ENCODE measurements at regions not wholly inside any gene's neighbourhood (a gene's known extent, or its start where the extent isn't known, plus 50 kb on each side); places are given as distances from the start of the nearest gene placed in this dataset.

DNA sequence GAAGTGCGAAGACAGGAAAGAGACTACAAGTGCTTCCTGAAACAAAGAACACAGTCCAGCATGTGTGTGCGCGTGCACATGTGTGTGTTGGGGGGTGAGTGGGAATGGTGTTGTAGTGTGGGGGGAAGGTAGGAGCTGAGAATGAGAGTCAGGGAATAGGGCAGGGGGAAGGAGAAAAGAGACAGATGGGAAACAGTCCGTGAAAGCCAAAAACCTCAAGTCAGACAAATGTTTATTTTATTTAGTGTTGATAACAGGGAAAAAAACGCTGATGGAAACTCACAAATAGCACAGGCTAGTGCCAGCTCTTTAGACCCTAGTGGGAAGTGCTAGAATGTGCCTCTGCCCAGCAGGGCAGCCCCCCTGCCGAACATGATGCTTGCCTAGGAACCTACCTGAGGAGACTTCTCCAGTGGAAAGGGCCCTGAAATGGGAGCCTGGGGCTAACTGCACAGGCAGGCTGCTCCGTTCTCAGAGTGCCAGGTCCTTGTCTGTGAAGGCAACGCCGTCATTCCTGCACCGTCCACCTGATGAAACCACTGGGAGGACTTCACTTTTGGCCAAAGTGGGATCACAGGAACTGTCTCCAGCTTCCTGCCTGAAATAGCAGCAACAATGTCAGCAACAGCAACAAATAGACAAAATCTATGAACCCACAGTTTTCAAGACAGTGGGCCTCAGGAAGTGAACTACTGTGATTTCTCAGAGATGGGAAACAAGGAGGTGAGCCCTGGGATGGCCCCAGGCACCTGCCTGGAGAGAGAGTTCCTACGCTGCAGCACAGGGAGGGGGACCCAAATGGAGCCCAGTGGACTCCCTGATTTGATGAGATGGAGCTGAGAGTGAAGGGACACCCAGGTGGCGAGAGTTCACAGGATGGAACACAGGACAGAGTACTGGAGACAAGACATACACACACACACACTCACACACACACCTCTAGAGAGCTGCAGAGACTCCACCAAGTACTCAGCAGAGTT lies 379.7 kb downstream of the RPS24 start:
- Histone ChIP-seq H3K4me1 (ENCODE audit: insufficient read depth, low read length) (peaks cover 22% of the 10 kb centered on the region), H3K27ac (ENCODE audit: low read length) (no peak overlapping the region), H3K4me3 (ENCODE audit: low read length) (no peak overlapping the region), H3K36me3 (ENCODE audit: low read depth, low read length) (no peaks in the 10 kb centered on the region), H3K9me3 (ENCODE audit: low read length) (no peaks in the 10 kb centered on the region), H2AFZ (ENCODE audit: low read length) (no peak overlapping the region), H3K9ac (ENCODE audit: low read length) (no peak overlapping the region), H3K79me2 (ENCODE audit: low read length) (no peaks in the 10 kb centered on the region), H3K4me2 (ENCODE audit: low read length) (no peak overlapping the region), H4K20me1 (ENCODE audit: low read length) (no peaks in the 10 kb centered on the region), H3F3A (ENCODE audit: low read length, unreplicated experiment) (no peaks in the 10 kb centered on the region), H3K27me3 (ENCODE audit: low read length) (no peaks in the 10 kb centered on the region), H3K9me2 (replicated peaks; ENCODE audit: low read length) (peaks cover 13% of the 10 kb centered on the region)
- no peak for DNase-seq
- POLR2A ChIA-PET (ENCODE audit: unreplicated experiment), result interaction anchor here (0.7 kb wide), 1 partner anchor 103 kb away, joined by 5 read pairs; no protein-coding TSS in a partner anchor
- TF ChIP-seq, protein P1, sequence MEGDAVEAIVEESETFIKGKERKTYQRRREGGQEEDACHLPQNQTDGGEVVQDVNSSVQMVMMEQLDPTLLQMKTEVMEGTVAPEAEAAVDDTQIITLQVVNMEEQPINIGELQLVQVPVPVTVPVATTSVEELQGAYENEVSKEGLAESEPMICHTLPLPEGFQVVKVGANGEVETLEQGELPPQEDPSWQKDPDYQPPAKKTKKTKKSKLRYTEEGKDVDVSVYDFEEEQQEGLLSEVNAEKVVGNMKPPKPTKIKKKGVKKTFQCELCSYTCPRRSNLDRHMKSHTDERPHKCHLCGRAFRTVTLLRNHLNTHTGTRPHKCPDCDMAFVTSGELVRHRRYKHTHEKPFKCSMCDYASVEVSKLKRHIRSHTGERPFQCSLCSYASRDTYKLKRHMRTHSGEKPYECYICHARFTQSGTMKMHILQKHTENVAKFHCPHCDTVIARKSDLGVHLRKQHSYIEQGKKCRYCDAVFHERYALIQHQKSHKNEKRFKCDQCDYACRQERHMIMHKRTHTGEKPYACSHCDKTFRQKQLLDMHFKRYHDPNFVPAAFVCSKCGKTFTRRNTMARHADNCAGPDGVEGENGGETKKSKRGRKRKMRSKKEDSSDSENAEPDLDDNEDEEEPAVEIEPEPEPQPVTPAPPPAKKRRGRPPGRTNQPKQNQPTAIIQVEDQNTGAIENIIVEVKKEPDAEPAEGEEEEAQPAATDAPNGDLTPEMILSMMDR (conservative IDR thresholded peaks at IDR 0.05; ENCODE audit: low read depth, low read length), result no peak
- TF ChIP-seq EZH2phosphoT487 (IDR thresholded peaks at IDR 0.05; ENCODE audit: borderline replicate concordance, low read length), result no peak
- no peak for TF ChIP-seq EZH2 (IDR thresholded peaks at IDR 0.05; ENCODE audit: low read length, unreplicated experiment)
- no TSS peak for BruUV-seq (replicated peaks)
- intact Hi-C loops (cut with micrococcal nuclease), result no loop called here
- CTCF ChIA-PET, result no interaction called here
- no peak for ATAC-seq

DNA sequence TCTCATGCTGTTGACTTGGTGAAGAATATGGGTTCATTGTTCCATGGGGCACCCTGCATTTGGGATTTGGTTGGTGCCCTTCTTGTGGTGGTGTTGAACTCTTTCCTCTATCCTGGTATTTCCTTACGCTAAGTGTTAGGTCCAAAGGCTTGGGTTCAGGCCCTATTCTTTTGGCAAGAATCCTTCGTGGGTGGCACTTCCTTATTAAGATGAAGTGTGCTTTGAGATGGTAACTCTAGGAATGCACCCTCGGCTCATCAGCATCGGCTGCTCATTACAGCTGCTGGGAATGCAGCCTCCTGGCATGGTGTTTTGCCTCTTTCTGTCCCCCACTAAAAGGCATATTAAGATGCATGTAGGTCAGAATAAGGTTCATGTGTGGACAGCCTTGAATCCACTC lies 380.7 kb downstream of the RPS24 start:
- intact Hi-C loops (cut with micrococcal nuclease), result no loop called here
- Histone ChIP-seq H3K4me3 (ENCODE audit: low read length) (no peak overlapping the region), H3K79me2 (ENCODE audit: low read length) (no peaks in the 10 kb centered on the region), H3K9ac (ENCODE audit: low read length) (no peak overlapping the region), H3K9me3 (ENCODE audit: low read length) (no peaks in the 10 kb centered on the region), H3F3A (ENCODE audit: low read length, unreplicated experiment) (no peaks in the 10 kb centered on the region), H2AFZ (ENCODE audit: low read length) (no peak overlapping the region), H3K27ac (ENCODE audit: low read length) (no peak overlapping the region), H4K20me1 (ENCODE audit: low read length) (no peaks in the 10 kb centered on the region), H3K27me3 (ENCODE audit: low read length) (no peaks in the 10 kb centered on the region), H3K9me2 (replicated peaks; ENCODE audit: low read length) (peaks cover 13% of the 10 kb centered on the region), H3K4me1 (ENCODE audit: insufficient read depth, low read length) (peaks cover 22% of the 10 kb centered on the region), H3K4me2 (ENCODE audit: low read length) (no peak overlapping the region), H3K36me3 (ENCODE audit: low read depth, low read length) (no peaks in the 10 kb centered on the region)
- POLR2A ChIA-PET (ENCODE audit: unreplicated experiment), result no interaction called here
- TF ChIP-seq EZH2 (IDR thresholded peaks at IDR 0.05; ENCODE audit: low read length, unreplicated experiment) (no peak), EZH2phosphoT487 (IDR thresholded peaks at IDR 0.05; ENCODE audit: borderline replicate concordance, low read length) (no peak)
- TF ChIP-seq, protein P1 (conservative IDR thresholded peaks at IDR 0.05; ENCODE audit: low read depth, low read length), result no peak
- ATAC-seq (no peak), DNase-seq (no peak)
- CTCF ChIA-PET, result no interaction called here
- no TSS peak for BruUV-seq (replicated peaks)

DNA sequence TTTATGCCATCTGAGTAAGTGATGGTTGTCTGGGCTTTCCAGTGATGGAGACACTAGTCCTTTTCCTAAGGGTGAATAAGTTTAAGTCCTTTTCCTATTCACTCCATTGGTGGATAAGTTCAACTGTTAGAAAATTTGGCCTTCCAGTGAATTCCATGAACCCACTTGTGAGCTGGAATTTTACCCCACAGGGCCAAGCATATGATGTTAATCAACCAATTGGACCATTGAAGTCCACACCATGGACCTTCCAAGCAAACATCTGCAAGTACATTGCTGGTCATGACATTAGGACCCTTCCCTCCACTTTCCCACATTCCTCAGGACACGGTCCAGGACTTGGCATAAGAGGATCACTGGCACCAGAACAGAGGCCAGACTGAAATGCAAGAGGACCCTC lies 381.4 kb downstream of the RPS24 start:
- ATAC-seq, result no peak
- Histone ChIP-seq H3K9me2 (replicated peaks; ENCODE audit: low read length) (peaks cover 13% of the 10 kb centered on the region), H3K9ac (ENCODE audit: low read length) (no peak overlapping the region), H3K36me3 (ENCODE audit: low read depth, low read length) (no peaks in the 10 kb centered on the region), H3K79me2 (ENCODE audit: low read length) (no peaks in the 10 kb centered on the region), H3K4me2 (ENCODE audit: low read length) (no peak overlapping the region), H2AFZ (ENCODE audit: low read length) (no peak overlapping the region), H3K4me3 (ENCODE audit: low read length) (no peak overlapping the region), H3K9me3 (ENCODE audit: low read length) (no peaks in the 10 kb centered on the region), H3K27me3 (ENCODE audit: low read length) (no peaks in the 10 kb centered on the region), H3K27ac (ENCODE audit: low read length) (no peak overlapping the region), H3F3A (ENCODE audit: low read length, unreplicated experiment) (no peaks in the 10 kb centered on the region), H3K4me1 (ENCODE audit: insufficient read depth, low read length) (peaks cover 22% of the 10 kb centered on the region), H4K20me1 (ENCODE audit: low read length) (no peaks in the 10 kb centered on the region)
- TF ChIP-seq EZH2 (IDR thresholded peaks at IDR 0.05; ENCODE audit: low read length, unreplicated experiment), result no peak
- TF ChIP-seq EZH2phosphoT487 (IDR thresholded peaks at IDR 0.05; ENCODE audit: borderline replicate concordance, low read length), result no peak
- TF ChIP-seq, protein P1 (conservative IDR thresholded peaks at IDR 0.05; ENCODE audit: low read depth, low read length), result no peak
- intact Hi-C loops (cut with micrococcal nuclease), result loop anchor here (5.0 kb wide), 1 partner anchor 113 kb away; no protein-coding TSS in a partner anchor
- no TSS peak for BruUV-seq (replicated peaks)
- POLR2A ChIA-PET (ENCODE audit: unreplicated experiment), result no interaction called here
- CTCF ChIA-PET, result no interaction called here
- no peak for DNase-seq

Measured in PC-3 (cell line).